SKM-1 (cell line): ENCODE measurements at regions not wholly inside any gene's neighbourhood (a gene's known extent, or its start where the extent isn't known, plus 50 kb on each side); places are given as distances from the start of the nearest gene placed in this dataset.

ENCODE experiments used
- DNase-seq: peaks from one replicate; lab custom pipeline; 2025; ENCODE audit not compliant: unreplicated experiment; lab: John Stamatoyannopoulos, UW

DNA sequence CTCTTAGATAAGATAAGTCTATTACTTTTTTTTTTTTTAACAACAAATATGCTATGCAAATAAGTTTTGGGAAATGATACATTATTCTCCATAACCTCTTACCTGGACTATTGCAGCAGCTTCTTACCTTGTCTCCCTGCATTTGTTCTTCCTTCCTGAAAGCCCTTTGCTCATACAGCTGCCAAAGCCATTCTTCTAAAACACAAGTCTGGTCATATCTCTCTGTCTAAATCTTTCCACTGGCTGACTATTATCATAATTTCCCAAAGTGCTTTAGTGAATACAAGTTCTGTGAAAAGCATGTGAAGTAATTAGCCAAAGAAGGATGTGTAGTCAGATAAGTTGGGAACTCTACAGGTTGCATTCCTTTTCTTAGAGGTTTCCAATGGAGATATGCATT, 115.4 kb upstream of the CNTLN start:
- DNase-seq, result no peak

- no peak for DNase-seq
Measured at GRCh38 chr9:17018540-17019196, 116.2 kb upstream of the CNTLN start.

DNA sequence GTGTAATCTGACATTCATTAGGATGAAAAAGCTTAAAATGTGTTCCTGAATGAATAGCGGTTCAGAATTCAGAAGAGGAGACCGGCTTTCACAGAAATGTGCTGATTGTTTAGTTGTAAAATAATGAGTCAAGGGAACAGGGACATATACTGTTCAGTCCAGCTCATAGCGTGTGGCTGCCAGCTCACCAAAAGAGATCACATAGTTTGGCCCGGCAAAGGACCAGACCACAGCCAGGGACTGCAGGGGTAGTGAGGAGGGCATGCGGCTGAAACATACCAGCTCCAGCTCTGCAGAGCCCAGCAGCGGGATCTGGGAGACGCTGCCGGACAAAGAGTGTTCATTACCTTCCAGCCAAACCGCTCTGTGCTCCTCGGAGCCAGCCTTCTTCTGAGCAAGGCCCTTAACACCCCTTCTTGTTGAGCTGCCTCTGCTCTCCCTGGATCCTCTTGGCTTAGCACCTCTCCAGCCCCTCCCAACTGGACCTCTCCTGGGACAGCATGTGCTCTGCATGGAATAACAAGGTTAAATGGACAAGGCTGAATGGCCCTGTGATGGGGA, 116.8 kb upstream of the CNTLN start:
- DNase-seq, result no peak

GRCh38 chr9:17013891-17014290, 120.9 kb upstream of the CNTLN start:
- DNase-seq, result no peak

DNA sequence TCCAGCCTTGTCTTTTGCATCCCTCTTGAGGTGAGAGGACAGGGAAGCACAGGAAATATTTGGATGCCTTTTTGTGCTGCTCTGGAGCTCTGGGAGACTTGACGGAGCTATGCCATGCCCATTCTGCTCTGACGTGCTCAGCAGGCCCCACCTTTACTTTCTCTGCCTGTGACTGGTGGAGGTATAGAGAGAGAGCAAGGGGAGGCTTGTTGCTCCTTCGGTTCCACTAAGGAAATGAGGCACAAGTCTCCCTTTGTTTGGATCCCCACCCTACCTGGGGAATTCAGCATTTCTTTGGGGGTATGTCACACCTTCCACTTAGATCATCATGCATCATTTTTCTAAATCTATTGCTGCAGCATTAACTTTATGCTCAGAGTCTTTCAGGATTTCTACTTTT, 121.8 kb upstream of the CNTLN start:
- DNase-seq, result no peak

DNA sequence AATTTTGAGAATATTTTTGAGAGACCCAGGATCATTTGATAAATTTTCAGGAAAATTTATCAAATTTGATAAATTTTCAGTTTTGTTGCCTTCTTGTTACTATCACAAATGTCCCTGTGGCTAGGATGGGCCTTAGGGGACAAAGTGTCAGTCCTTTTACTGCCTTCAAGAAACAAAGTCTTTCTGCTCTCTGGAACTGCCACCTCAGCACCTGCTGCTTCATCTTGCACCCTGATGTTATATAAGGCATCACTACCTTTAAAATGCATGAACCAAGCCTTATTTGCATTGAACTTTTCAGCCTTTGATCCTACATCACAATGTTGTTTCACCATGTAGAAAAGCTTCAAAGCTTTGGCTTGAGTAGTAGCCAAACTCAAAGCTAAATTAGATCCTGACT, 123.0 kb upstream of the CNTLN start:
- no peak for DNase-seq

DNA sequence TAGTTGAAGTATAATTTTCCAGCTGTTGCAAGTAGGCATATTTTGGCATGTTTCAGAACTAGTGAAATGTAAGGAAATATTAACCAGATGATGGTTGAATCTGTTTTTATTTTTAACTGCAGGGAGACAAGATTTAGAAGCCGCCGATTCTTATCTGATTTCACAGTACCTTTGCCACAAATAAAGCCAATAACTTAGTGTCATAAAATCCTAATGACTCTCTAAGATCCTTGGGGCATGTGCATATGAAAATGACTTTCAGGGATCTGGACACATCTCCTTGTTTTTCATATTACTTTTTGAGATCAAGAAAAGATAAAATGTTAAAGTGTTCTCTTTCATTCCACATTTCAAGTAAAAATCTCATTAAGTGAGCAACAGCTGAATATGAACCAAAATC, 125.8 kb upstream of the CNTLN start:
- DNase-seq, result no peak

DNA sequence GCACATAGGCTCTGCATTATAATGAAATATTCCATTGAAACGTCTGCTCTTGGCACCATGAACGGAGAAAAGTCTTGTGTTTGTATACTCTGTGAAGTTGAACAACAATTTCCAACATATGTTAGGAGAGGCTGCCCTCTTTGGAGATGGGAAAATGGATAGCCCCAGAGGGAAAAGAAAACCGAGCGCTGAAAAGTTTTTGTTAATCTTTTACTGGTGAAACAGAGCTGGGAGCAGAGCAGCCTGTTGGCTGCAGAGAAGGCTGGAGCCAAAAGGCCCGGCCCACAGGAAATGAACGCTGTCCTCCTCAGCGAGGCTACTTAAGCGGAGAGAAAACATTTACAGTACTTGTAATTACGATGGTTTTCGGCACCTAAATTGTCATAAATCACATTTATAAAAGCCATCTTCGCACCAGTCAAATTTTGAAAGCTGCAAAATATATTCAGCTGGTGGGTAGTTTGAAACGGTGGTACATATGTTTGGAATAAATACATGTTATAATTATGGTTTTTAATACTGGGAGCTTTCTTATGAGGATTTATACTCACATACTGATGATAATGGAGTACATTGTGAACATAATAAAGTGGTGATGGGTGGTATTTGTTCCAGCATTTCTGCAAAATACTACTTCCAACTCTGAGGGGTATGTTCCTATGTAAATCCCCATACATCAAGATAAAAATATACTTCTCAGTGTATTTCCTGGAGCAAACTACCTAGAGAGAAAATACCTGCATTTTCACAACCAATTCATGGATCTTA, 129.6 kb upstream of the CNTLN start:
- no peak for DNase-seq

GRCh38 chr9:17004500-17004899, 130.3 kb upstream of the CNTLN start:
- no peak for DNase-seq

GRCh38 chr9:17003576-17004240, 131.1 kb upstream of the CNTLN start:
- DNase-seq, result no peak

GRCh38 chr9:16996901-16997491, 126.5 kb upstream of the BNC2 start:
- DNase-seq, result no peak

DNA sequence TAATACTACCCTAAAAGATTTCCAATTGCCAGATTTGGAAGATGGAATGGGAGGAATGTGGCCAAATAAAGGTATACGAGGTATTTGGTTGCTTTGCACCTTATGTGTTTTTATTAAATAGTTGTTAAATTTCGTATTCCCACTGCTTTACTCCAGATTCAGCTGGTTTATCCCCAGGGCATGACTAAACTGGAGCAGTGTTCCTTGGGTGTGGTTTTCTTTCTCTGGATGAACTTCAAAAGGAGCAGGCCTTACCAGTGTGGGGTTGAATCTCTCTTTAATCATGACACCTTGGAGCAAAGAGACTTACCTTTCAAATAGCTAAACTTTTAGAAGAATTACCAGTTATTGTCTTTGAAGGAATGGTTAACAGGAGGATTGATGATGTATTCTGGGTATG, 121.7 kb upstream of the BNC2 start:
- no peak for DNase-seq

DNA sequence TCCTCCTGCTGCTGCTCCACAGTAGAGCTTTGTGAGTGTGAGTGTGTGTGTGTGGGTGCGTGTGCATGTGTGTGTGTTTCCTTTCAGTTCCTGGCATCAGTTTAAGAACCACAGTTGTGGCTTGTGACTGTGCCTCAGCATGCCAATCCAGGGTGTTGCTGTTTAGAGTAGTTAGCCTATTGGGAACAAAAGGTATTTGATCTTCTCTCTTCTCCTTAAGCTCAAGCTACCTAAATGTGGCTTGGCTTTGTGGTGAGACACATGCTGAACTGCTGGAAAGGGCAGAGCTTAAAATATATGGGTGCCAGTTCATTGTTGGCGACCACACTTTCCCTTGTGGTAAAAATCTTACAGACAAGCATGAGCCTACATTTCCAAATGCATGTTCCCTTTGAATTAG, 116.6 kb upstream of the BNC2 start:
- DNase-seq, result peak; percentile 37

- no peak for DNase-seq
Measured at GRCh38 chr9:16986556-16986955, 116.1 kb upstream of the BNC2 start.

GRCh38 chr9:16985559-16986348, 115.3 kb upstream of the BNC2 start:
- no peak for DNase-seq

DNA sequence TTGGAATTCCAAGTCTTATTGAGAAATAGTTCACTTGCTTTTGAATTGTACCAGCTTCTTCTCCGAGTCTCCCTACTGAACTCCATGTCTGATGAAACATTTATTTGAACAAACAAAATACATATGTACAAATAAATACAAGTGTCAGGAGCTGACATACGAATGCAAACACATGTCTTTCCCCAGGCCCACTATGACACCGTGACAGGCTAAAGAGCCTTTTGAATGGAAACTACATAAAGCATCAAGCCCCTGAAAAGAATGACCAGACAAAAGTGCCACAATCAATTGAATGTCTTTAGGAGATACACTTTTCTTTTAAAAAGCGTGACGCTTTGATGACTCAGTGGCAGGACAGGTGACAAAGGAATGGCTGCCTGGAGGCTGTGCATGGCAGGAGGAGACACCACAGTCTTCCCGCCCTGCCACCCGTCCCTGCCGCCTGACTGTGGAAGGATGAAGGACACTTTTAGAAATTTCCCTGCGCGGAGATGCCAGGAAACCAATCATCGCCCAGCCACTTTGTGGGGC, 112.4 kb upstream of the BNC2 start:
- DNase-seq, result no peak

DNA sequence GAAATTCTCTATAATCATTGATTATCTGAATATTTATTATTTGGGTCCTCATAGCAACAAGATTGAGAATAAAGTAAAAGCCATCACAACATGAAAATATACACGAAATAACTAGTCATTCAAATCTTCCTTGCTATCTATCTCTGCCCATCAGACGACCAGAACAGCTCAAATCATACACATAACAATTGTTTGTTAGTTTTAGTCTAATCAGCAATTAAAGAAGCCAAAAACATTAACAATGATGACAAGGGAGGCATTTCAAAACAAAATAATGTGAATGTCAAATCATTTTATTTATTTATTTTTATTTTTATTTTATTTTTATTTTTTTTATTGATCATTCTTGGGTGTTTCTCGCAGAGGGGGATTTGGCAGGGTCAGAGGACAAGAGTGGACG, 106.0 kb upstream of the BNC2 start:
- no peak for DNase-seq

DNA sequence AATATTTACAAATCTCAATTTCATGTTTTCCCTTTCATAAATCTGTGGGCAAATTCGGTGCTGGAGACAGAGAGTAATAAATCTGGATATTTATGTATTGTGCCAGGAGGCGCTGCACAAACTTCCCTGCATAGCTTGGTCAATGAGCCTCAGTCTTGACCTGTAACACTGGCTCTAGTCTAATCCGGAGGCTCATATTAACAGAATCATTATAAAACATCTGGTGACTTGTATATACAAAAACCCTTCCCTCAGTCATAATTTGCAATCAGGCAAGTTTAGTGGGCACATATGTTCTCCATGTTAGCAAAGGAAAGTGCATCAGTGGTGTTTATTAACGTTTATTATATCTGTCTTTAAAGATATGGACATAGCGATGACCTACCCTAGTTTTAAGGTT, 104.0 kb upstream of the BNC2 start:
- no peak for DNase-seq

GRCh38 chr9:16970321-16970720, 99.9 kb upstream of the BNC2 start:
- no peak for DNase-seq

- DNase-seq, result no peak
Measured at GRCh38 chr9:16964228-16964627, 93.8 kb upstream of the BNC2 start.

- no peak for DNase-seq
Measured at GRCh38 chr9:16960084-16960483, 89.6 kb upstream of the BNC2 start.
